ENCODE measurements at regions not wholly inside any gene's neighbourhood (a gene's known extent, or its start where the extent isn't known, plus 50 kb on each side); places are given as distances from the start of the nearest gene placed in this dataset.

DNA sequence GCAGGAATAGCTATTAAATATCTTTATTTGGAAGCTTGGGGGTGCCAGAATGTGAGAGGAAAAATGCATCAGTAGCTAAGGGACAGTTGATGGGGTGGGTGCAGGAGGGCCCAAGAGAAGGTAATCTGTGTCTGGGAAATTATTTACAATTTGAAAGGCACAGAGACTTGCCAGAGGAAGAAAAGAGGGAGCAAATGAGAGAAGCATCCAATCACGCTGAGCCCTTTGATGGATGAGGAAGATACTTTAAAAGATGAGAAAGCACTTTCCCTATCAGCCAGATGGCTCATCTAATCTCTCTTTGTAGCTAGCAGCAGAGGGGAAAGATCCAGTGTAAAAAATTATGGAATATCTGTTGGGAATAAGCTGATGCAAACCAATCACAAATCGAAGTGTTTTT, 57.0 kb upstream of the ABCA1 start:
- peak; percentile 64 for TF ChIP-seq GATA2 (IDR thresholded peaks at IDR 0.05; ENCODE audit: low read depth, low read length)
- peak; percentile 35; the same call in 1 of the 2 replicates for TF ChIP-seq GATA3 (IDR thresholded peaks at IDR 0.05; ENCODE audit: low read depth, low read length)
